GM18499 (cell line): ENCODE measurements at regions not wholly inside any gene's neighbourhood (a gene's known extent, or its start where the extent isn't known, plus 50 kb on each side); places are given as distances from the start of the nearest gene placed in this dataset.

Experiments
- ATAC-seq: cut with Tn5 transposase; IDR thresholded peaks from one replicate; pipeline ENCODE4 v1.9.1; 2021; ENCODE audit warnings: moderate number of reproducible peaks; ENCODE audit not compliant: insufficient read depth, unreplicated experiment

GRCh38 chr5:133838286-133838685, 130.1 kb downstream of the C5orf15 start:
- no peak for ATAC-seq

DNA sequence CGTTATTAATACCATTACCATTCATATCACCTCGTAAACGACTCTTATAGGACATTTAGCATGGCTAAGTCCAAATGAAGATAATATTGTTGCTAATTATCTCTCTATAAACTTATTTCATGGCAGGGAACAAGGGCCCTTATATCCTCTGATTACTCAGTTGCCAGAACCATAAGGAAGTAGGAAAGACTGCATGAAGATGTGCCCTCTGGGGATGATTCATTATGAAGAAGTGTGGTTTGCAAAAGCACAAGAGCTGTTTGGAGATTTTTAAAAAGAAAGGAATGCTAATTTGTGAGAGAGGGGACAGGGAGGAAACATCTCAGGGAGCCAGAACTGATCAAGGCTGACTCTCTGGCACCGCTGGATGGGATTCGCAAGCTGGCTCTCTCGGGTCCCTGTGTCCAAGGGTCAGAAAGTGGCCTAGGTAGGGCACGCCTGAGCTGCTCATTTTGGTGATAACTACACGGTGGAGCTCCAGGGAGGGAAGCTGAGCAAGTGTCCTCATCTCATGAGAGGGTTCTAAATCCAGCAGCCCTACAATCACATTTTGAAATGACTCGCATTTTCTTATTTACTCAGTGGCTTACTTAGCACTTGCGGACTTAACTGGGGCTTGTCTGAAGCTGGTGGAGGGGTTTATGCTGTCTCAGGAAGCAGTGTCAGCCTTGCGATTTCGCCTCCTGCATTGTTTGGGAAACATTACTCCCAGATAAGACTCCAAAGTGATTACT, 136.8 kb downstream of the C5orf15 start:
- no peak for ATAC-seq

DNA sequence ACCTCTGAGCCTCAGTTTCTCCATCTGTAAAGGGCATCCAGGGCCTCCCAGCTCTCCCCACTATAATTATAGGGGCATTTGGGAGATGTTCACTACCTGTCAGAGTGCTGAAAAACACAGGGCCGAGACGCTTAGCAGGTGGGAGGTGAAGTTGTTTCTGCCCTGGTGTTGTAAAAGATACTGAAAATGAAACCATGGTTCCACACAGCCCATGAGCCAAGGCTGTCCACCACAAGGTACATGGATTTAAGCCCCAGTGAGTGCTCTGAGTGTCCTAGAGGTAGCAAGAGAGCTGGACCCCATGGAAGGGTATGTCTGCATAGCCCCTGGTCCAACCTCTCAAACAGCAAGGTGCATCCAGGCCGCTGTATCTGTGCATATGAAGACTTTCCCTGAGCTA, 137.5 kb downstream of the C5orf15 start:
- no peak for ATAC-seq

DNA sequence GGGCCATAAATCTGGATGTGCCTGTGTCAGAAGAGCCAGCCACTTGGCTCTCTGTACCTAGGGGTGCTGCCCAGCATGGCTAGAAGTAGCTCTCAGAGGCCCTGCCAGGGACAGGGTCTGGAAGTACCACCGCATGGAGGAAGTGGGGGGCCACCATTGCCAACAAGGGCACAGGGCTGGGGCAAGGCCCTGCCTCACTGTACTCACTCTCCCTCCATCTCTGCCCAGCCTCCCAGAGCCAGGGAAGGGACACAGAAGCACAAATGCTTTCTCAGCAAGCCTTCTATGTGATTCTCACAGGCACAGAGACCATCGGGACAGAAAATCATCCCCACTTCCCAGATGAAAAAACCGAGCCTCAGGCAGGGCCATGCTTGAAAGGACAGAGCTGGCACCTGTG, 138.1 kb downstream of the C5orf15 start:
- no peak for ATAC-seq

DNA sequence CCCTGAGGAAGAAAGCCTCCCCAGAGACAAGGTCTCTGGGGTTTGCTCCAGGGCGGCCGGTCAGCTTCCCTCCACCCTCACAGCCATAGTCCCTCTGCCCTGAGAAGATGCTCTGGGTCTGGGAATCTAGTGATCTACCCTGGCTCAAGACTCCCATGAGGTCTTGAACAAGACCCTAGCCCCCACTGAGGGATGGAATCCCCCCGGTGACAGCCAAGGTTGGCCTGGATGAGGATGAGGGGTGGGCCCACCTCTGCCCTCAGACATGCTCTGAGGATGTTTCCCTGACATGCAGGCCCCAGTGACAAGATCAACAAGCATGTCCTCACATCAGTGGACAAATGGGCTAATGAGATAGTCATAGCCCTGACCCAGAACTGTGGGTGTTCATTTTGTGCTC, 138.6 kb downstream of the C5orf15 start:
- ATAC-seq = no peak

GRCh38 chr5:133828722-133829121, 139.7 kb downstream of the C5orf15 start:
- no peak for ATAC-seq

GRCh38 chr5:133827830-133828229, 140.6 kb downstream of the C5orf15 start:
- no peak for ATAC-seq

DNA sequence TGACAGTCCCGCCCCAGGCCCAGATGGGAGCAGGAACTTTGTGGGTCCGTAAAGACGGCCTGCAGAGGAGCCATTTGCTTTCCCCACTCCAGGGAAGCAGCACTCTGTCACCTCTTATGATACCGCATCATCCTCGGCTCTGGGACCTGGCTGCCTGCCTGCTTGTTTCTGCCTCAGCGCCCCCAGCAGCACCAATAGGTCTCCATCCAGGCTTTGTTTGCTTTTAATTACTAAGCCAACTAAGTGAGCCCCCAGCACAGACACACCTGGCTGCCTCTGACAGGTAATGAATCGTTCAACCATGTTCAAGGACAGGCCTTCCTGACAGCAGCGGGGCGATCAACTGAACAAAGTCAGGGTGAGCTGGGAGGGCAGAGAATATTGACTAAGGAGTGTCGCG, 141.4 kb downstream of the C5orf15 start:
- no peak for ATAC-seq

DNA sequence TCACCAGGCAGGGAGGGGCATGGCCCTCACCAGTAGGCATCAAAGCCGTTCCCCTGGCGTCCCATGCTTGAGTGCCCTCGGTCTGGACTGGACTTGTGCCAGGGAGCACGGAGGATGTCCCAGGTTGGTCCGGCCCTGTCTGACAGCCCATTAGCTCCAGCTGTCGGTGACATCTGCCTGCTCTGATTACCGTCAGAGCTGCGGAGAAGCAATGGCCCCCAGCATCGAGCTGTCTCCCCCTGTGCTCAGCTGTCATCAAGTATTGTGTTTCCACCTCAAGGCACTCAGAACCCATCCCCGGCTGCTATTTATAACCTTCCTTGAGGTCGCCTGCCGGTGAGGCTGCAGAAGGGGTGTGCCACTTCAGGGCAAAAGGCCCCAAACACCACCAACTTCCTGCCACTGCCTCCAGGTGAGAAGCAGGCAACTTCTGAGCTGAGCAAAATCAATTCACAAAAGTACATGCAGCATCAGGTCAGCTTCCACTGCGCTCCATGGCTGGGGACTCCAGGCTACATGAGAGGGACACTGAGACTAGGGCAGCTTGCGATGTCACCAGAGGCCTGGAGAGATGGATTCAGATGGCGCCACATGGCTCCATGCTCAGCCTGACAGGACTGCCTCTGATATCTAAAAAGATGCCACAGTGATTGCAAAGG, 142.7 kb downstream of the C5orf15 start:
- no peak for ATAC-seq

- no peak for ATAC-seq
Measured at GRCh38 chr5:133824661-133825254, 143.7 kb downstream of the C5orf15 start.

- ATAC-seq = no peak
Measured at GRCh38 chr5:133821889-133822288, 146.5 kb downstream of the C5orf15 start.

DNA sequence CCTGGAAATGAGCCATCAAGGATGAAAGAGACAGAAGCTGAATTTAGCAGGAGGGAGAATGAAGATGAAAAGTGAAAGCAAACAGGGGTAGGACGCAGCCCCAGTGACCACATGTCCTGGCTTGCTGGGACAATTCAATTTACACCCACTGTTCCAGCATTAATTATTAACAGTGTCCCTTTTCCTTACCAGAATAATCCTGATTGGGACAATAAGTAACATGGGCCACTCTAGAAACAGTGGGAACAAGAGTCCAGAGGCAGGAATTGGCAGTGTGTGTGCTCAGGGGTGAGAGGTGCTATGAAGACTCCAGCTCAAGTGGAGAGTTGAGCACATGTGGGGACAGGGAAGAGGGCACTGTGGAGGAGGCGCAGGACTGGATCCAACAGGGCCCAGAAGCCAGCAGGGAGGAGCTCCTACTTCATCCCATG, 147.1 kb downstream of the C5orf15 start:
- no peak for ATAC-seq

DNA sequence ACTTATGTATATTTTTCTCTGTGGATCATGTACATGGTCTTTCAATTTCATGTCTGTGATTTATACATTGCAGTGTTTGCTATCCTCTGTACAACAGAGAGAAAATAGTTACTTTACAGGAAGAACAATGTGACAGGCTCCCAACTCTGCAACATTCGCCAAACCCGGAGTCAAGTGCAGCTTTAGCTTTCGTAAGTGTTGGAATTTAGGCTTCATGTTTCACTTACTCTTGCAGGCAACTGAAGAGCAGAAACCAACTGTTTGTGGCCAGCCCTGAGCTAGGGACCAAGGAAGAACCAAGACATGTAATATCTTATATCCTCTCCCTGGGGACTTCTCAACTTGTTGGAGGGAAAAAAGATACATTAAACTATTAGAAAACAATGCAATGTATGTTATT, 147.9 kb downstream of the C5orf15 start:
- ATAC-seq = no peak

DNA sequence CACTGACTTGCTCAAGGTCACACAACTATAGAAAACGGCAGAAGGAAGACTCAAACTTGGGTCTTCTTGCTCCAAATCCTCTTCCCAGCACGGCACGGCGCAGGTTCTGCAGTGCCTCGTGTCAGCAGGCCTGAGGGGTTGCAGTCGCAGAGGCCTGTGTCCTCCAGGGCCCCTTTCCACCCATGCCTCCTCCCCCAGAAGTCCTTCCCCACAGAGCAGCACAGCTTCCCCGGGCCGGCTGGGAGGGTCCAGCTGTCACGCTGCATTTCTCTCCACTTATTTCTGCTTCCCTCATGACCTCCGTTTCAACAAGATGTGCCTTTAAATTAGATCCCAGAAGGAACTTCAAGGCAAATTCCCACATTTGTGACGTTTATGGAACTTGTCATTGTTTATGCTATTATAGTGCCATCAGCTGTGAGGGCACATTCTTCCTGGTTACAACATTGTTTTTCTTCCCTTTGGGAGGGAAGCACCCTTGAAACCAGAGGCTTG, 148.4 kb downstream of the C5orf15 start:
- ATAC-seq = no peak

DNA sequence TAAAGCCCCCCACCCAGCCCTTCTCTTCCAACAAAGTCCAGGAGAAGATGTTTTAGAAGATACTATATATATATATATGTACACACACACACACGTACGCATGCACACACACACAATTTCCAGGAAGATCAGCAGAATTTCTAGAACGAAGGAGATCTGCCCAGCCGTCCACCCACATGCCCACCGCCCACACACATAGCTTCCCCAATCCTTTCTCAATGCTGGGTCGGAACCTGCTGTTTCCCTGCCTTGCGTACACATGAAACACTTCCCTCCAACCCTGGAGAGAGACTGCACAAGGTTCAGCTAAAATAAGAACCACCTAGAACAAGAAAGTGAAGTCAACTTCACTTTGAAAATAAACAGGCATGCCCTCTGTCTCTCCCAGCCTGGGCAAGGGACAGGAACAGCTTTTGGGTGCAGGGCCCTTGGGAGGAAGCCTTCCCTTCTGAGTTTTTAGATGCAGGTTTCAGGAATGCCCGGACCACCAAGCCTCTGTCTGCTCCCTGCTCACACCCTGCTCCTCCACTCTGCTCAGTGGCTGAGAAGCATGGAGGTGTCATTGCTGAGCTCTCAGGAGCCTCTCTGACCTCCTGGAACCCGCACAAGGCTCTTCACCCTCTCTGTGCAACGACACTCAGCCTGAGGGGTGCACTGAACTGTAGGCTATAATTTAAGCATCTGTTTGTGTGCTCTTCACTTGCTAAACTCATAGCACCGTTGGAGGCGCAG, 149.4 kb downstream of the C5orf15 start:
- ATAC-seq = no peak

DNA sequence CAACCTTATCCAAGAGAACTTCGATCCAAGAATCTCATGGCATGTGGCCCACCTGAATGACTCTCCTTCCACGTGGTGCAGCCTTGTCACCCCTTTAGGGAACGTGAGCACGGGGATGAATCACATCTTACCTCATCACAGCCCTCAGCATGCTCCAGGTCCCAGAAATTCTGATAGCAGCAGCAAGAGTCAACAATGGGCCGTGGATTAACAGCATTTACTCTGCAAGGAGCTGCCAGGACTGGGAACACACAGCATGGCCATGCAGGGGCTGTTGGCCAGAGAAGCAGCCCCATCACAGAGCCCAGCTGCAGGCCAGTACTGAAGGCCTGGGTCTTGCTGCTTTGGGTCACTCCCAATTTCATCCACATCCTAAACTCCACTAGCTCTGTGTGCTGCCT, 150.4 kb downstream of the C5orf15 start:
- no peak for ATAC-seq

DNA sequence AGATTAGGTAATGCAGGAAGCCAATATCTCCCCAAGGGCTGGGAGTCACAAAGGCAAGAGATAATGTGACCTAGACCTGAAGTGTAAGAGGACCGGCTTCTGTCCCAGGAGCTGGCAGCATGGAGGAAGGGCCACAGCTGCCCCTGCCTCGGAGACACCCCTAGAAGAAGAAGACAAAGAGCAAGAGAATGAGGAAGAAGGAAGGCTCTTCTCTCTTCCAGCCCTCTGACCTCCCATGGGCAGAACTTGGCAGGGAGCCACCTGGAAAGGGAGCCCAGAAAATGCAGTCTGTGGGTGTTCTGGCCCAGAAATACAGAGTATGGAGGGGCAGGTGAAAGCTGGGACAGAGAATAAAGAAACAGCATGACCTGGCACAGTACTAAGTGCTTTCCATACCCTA, 151.0 kb downstream of the C5orf15 start:
- ATAC-seq = no peak

GRCh38 chr5:133816791-133817190, 151.6 kb downstream of the C5orf15 start:
- no peak for ATAC-seq

GRCh38 chr5:133814152-133814551, 154.3 kb downstream of the C5orf15 start:
- ATAC-seq = no peak

DNA sequence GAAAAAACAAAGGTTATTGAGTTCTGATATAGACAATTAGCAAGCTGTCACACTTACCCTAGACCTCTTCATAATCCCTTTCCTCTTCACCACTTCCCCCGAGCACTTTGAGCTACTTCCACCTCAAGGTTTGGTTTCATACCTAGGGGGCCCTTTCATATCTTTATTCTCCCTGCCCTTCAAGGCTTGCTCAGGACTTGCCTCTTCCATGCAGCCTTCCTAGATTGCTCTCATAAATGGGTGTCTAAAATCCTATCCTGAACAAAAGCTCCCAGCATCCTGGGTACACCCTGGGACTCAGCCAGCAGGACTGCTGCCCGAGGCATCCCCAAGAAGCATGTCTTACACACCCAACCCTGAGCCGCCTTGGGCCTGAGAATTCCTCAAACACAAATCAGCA, 157.3 kb downstream of the C5orf15 start:
- no peak for ATAC-seq

DNA sequence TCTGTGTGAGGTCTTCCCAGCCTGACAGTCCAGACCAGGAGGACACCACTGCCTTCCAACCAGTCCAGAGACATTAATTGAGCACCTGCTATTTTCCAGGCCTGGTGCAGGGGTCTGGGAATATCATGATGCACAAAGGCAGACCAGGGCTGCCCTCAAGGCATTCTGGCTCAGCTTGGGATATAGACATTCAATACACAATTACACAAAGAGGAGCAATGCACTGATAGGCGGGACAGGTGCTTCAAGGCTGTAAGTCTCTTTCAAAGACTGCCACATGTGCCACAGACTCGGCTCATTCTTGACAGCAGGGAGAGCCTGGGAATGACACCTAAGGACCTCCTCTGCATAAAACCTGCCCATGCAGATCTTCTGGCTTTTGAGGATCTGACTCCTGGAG, 158.6 kb downstream of the C5orf15 start:
- ATAC-seq = no peak
